T-helper 2 cell treated with Interferon-gamma antibody and Interleukin-4, amounts not matched to agents 5 μg/mL and 100 μg/mL, for 36 hours (primary cell): ENCODE measurements at regions not wholly inside any gene's neighbourhood (a gene's known extent, or its start where the extent isn't known, plus 50 kb on each side); places are given as distances from the start of the nearest gene placed in this dataset.

Experiments used
- DNase-seq: peaks from one replicate; pipeline ENCODE4 v3.0.0; 2021; ENCODE audit warnings: low spot score
- H3K27ac Mint-ChIP-seq: one replicate; pipeline ENCODE4 v1.8.0; 2021; ENCODE audit warnings: mild to moderate bottlenecking, mixed read lengths
- H3K27me3 Mint-ChIP-seq: one replicate; pipeline ENCODE4 v1.8.0; 2021; ENCODE audit warnings: low read depth, mixed read lengths
- H3K36me3 Mint-ChIP-seq: one replicate; pipeline ENCODE4 v1.8.0; 2021; ENCODE audit warnings: low read depth, mixed read lengths
- H3K4me1 Mint-ChIP-seq: one replicate; pipeline ENCODE4 v1.8.0; 2021; ENCODE audit warnings: low read depth, mixed read lengths
- H3K4me3 Mint-ChIP-seq: one replicate; pipeline ENCODE4 v1.8.0; 2022; ENCODE audit warnings: mild to moderate bottlenecking, moderate library complexity, mixed read lengths
- H3K9me3 Mint-ChIP-seq: one replicate; pipeline ENCODE4 v1.8.0; 2021; ENCODE audit warnings: mixed read lengths

- Mint-ChIP-seq H3K9me3 (no peaks in the 10 kb centered on the region), H3K4me1 (no peaks in the 10 kb centered on the region), H3K27me3 (peaks cover 2% of the 10 kb centered on the region), H3K4me3 (no peak overlapping the region), H3K27ac (no peak overlapping the region), H3K36me3 (no peaks in the 10 kb centered on the region)
- DNase-seq: no peak
Measured at GRCh38 chr18:41805341-41805740, 149.7 kb upstream of the PIK3C3 start.

- no peak overlapping the region for H3K4me3 Mint-ChIP-seq
- H3K36me3 Mint-ChIP-seq: no peaks in the 10 kb centered on the region
- no peaks in the 10 kb centered on the region for H3K9me3 Mint-ChIP-seq
- DNase-seq: no peak
- no peaks in the 10 kb centered on the region for H3K4me1 Mint-ChIP-seq
- peaks cover under 1% of the 10 kb centered on the region for H3K27me3 Mint-ChIP-seq
- no peak overlapping the region for H3K27ac Mint-ChIP-seq
Measured at GRCh38 chr18:41798879-41799278, 156.2 kb upstream of the PIK3C3 start.

GRCh38 chr18:41790687-41791086, 164.3 kb upstream of the PIK3C3 start:
- no peaks in the 10 kb centered on the region for H3K9me3 Mint-ChIP-seq
- DNase-seq: no peak
- no peaks in the 10 kb centered on the region for H3K27me3 Mint-ChIP-seq
- H3K4me3 Mint-ChIP-seq: no peak overlapping the region
- no peak overlapping the region for H3K27ac Mint-ChIP-seq
- H3K4me1 Mint-ChIP-seq: no peaks in the 10 kb centered on the region
- no peaks in the 10 kb centered on the region for H3K36me3 Mint-ChIP-seq

GRCh38 chr18:41789001-41789400, 166.0 kb upstream of the PIK3C3 start:
- no peaks in the 10 kb centered on the region for H3K9me3 Mint-ChIP-seq
- H3K4me3 Mint-ChIP-seq: no peak overlapping the region
- no peaks in the 10 kb centered on the region for H3K36me3 Mint-ChIP-seq
- no peaks in the 10 kb centered on the region for H3K4me1 Mint-ChIP-seq
- no peak for DNase-seq
- H3K27ac Mint-ChIP-seq: no peak overlapping the region
- H3K27me3 Mint-ChIP-seq: no peaks in the 10 kb centered on the region

DNA sequence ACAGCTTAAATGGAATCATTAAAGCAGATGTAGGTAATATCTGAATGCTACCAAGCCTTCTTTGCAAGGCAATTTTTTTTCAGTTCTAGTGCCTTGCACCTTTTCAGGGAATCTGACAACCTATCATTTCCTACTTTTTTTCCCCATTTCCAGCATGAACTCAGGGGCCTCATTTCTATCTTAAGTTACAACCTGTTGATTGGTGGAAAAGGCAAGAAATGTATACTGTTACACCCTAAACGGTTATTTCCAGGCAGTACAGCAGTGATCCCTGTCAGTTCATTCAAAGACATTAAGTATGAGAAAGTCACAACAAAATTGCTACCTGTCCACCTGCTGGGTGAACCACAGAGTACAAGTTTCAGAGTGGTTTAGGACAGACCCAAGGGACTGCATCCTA, 171.2 kb upstream of the PIK3C3 start:
- no peak for DNase-seq
- Mint-ChIP-seq H3K27me3 (no peaks in the 10 kb centered on the region), H3K9me3 (no peaks in the 10 kb centered on the region), H3K27ac (no peak overlapping the region), H3K4me3 (no peak overlapping the region), H3K36me3 (no peaks in the 10 kb centered on the region), H3K4me1 (no peaks in the 10 kb centered on the region)

DNA sequence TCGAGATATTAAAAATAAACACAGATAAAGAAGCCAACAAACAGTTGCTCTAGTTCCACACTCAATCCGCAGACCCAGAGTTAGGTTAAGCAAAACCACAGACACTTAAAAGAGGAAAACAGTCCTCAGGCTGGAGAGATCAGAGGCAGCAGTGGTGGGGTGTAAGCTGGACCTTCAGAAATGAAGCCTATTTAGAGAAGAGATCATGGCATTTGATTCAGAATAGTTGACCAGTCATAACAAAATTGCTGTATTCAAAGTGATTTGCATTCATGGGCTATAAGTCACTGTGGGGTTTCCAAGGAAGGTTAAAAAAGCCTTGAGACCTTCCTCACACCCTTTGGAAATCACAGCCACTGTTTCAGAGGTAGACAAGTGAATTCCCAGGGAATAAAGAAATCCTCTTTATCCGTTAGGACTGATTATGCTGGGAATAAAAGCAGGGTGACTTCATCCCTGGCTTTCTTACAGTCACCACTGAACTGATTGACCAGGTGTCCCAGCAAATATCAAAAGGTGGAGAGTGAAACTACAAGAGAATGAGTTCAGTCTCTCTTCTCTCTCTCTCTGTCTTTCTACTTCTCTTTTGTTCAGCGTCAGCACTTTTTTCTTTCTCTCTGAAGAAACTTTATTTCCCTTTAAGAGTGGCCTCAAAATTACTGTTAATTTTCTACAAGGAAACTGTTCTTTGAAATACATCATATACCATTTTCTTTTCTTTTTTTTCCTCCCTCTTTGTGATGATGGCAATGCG, 171.8 kb upstream of the PIK3C3 start:
- Mint-ChIP-seq H3K9me3 (no peaks in the 10 kb centered on the region), H3K4me1 (no peaks in the 10 kb centered on the region), H3K27me3 (no peaks in the 10 kb centered on the region), H3K36me3 (no peaks in the 10 kb centered on the region), H3K27ac (no peak overlapping the region), H3K4me3 (no peak overlapping the region)
- no peak for DNase-seq

GRCh38 chr18:41771973-41772372, 183.1 kb upstream of the PIK3C3 start:
- Mint-ChIP-seq H3K4me1 (no peaks in the 10 kb centered on the region), H3K27me3 (no peaks in the 10 kb centered on the region), H3K27ac (no peak overlapping the region), H3K36me3 (no peaks in the 10 kb centered on the region), H3K9me3 (no peaks in the 10 kb centered on the region), H3K4me3 (no peak overlapping the region)
- no peak for DNase-seq

GRCh38 chr18:41769265-41769664, 185.8 kb upstream of the PIK3C3 start:
- H3K36me3 Mint-ChIP-seq: no peaks in the 10 kb centered on the region
- H3K4me3 Mint-ChIP-seq: no peak overlapping the region
- H3K4me1 Mint-ChIP-seq: no peaks in the 10 kb centered on the region
- H3K9me3 Mint-ChIP-seq: no peaks in the 10 kb centered on the region
- no peaks in the 10 kb centered on the region for H3K27me3 Mint-ChIP-seq
- DNase-seq: no peak
- H3K27ac Mint-ChIP-seq: no peak overlapping the region

DNA sequence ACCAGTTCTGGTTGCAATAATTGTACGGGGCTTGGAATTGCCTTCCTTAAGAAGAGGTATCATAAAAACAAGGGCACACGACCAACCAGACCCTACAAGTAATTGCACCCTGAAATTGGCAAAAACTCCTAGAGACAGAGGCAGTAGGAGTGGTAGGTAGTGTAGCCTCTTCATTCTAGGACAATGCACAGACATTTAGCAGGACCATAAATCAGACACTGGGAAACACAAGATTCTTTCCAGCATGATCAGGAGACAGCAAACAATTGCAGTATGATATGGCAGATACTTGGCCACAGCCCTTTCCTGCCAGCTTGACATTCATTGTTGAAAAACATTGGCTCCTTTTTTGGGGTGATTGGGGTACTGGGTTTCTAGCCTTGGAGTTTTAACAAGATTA, 186.6 kb upstream of the PIK3C3 start:
- no peaks in the 10 kb centered on the region for H3K36me3 Mint-ChIP-seq
- H3K27ac Mint-ChIP-seq: no peak overlapping the region
- no peaks in the 10 kb centered on the region for H3K4me1 Mint-ChIP-seq
- no peak for DNase-seq
- no peak overlapping the region for H3K4me3 Mint-ChIP-seq
- H3K27me3 Mint-ChIP-seq: no peaks in the 10 kb centered on the region
- no peaks in the 10 kb centered on the region for H3K9me3 Mint-ChIP-seq

DNA sequence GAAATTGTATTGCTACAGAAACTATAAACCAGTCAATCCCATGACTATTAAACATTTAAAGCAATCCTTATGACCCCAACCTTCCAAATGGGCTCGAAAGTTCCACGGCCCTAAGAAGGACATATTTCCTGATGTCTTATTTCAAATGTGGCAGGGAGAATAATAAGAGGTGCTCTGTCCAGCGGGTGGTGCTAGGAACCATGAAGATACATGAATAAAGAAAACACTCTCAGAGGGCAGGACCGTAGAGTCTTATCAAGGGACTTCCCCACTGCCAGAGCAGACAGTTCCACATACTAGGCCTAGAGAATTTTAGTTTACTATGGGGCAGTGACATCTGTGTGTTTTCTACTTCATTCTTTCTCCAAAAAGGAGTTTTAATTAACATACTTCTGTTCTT, 187.1 kb upstream of the PIK3C3 start:
- Mint-ChIP-seq H3K36me3 (no peaks in the 10 kb centered on the region), H3K27me3 (no peaks in the 10 kb centered on the region), H3K4me3 (no peak overlapping the region), H3K27ac (no peak overlapping the region), H3K4me1 (no peaks in the 10 kb centered on the region), H3K9me3 (no peaks in the 10 kb centered on the region)
- DNase-seq: no peak

DNA sequence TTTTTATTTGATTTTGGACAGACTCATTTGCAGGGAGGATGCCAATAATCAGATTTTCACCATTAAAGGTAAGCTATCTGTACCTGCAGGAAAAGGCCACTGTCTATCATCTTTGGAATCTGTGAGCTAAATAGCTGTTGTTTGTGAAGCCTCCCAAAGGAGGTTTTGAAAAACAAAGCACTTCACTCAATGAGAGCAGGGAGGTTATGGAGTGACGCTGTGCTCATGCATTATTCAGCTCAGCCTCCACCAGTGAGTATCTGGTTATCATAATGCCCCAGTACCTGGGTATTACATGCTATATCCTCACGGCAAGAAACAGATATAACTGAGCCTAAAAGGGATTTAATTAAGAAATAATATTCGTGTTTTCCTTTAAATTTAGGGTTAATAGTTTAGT, 189.6 kb upstream of the PIK3C3 start:
- H3K27me3 Mint-ChIP-seq: no peaks in the 10 kb centered on the region
- no peaks in the 10 kb centered on the region for H3K4me1 Mint-ChIP-seq
- no peak overlapping the region for H3K4me3 Mint-ChIP-seq
- no peak for DNase-seq
- no peaks in the 10 kb centered on the region for H3K36me3 Mint-ChIP-seq
- H3K9me3 Mint-ChIP-seq: no peaks in the 10 kb centered on the region
- H3K27ac Mint-ChIP-seq: no peak overlapping the region

DNA sequence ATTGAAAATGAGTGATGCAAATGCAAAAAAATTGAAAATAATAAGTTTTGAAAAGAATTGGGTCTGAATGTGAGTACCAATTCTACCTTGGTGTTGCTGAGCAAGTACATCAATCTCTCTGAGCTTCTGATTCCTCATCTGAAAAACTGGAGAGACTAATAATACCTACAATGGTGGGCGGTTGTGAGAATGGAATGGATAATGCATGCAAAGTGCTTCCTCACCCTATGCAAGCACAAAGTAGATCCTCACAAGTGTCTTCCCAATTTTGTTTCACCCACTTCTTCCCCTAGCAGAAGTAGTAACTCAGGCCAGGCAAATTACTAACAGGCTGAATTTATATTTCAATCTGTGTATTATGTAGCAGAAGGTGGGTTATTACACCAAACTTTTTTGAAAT, 191.7 kb upstream of the PIK3C3 start:
- no peaks in the 10 kb centered on the region for H3K27me3 Mint-ChIP-seq
- no peak overlapping the region for H3K27ac Mint-ChIP-seq
- no peaks in the 10 kb centered on the region for H3K9me3 Mint-ChIP-seq
- no peak overlapping the region for H3K4me3 Mint-ChIP-seq
- no peaks in the 10 kb centered on the region for H3K36me3 Mint-ChIP-seq
- H3K4me1 Mint-ChIP-seq: no peaks in the 10 kb centered on the region
- DNase-seq: no peak

GRCh38 chr18:41761333-41762018, 193.6 kb upstream of the PIK3C3 start:
- Mint-ChIP-seq H3K27ac (no peak overlapping the region), H3K4me1 (no peaks in the 10 kb centered on the region), H3K4me3 (no peak overlapping the region), H3K9me3 (no peaks in the 10 kb centered on the region), H3K36me3 (no peaks in the 10 kb centered on the region), H3K27me3 (no peaks in the 10 kb centered on the region)
- DNase-seq: no peak

GRCh38 chr18:41758534-41758933, 196.5 kb upstream of the PIK3C3 start:
- Mint-ChIP-seq H3K36me3 (no peaks in the 10 kb centered on the region), H3K9me3 (no peaks in the 10 kb centered on the region), H3K4me1 (no peaks in the 10 kb centered on the region), H3K27me3 (no peaks in the 10 kb centered on the region), H3K27ac (no peak overlapping the region), H3K4me3 (no peak overlapping the region)
- DNase-seq: no peak

GRCh38 chr18:41756141-41756540, 198.9 kb upstream of the PIK3C3 start:
- Mint-ChIP-seq H3K27ac (no peak overlapping the region), H3K4me3 (no peak overlapping the region), H3K4me1 (no peaks in the 10 kb centered on the region)

More at GRCh38 chr18:41756141-41756540, 198.9 kb upstream of the PIK3C3 start:
- no peak for DNase-seq
- Mint-ChIP-seq H3K36me3 (no peaks in the 10 kb centered on the region), H3K27me3 (no peaks in the 10 kb centered on the region), H3K9me3 (no peaks in the 10 kb centered on the region)
